H1 (cell line): ENCODE measurements at regions not wholly inside any gene's neighbourhood (a gene's known extent, or its start where the extent isn't known, plus 50 kb on each side); places are given as distances from the start of the nearest gene placed in this dataset.

Experiments
- POLR2A ChIP-seq, 2 experiments: IDR thresholded peaks; 1 replicate in 1 of 2; 2 replicates in 1 of 2; pipeline ENCODE4 v1.6.1; 2011; ENCODE audit warnings: low read depth in 2 of 2, low read length in 2 of 2, mild to moderate bottlenecking in 2 of 2; ENCODE audit errors: control extremely low read depth in 1 of 2
- TAF1 ChIP-seq: IDR thresholded peaks from 2 replicates; pipeline ENCODE4 v1.6.1; 2011; ENCODE audit warnings: mild to moderate bottlenecking, low read depth, low read length
- TEAD4 ChIP-seq: IDR thresholded peaks from 2 replicates; pipeline ENCODE4 v1.6.1; 2012; ENCODE audit warnings: low read depth, low read length, inconsistent platforms, mixed read lengths
- TF ChIP-seq, protein P1 (sequence below), 3 experiments: IDR thresholded peaks; 1 replicate in 2 of 3; 2 replicates in 1 of 3; pipeline versions ENCODE4 v1.5.1 to v1.6.1; 2011; ENCODE audit warnings: low read length in 3 of 3, mild to moderate bottlenecking in 3 of 3, inconsistent platforms in 2 of 3, low read depth in 1 of 3, moderate library complexity in 1 of 3; ENCODE audit not compliant: insufficient read depth in 1 of 3; ENCODE audit errors: control extremely low read depth in 1 of 3

DNA sequence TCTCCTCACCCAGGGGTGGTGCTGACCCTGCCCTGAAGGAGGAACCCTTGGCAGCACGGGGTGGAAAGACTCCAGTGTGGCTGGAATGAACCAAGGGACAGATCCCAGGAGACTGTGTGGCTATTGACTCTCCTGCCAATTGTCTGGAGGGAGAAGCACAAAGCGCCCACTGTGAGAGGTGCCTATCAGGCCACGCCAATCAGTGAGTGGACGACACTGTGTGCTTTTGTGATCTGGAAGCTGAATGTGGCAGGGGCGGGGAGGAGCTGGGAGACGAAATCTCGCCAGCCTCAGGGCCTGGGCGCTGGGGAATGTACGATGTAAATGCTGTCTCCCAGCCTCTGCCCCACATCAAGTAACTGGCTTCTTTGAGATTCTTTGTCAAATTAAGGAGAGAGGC, 167.1 kb downstream of the ZBTB18 start:
- TF ChIP-seq, protein P1, sequence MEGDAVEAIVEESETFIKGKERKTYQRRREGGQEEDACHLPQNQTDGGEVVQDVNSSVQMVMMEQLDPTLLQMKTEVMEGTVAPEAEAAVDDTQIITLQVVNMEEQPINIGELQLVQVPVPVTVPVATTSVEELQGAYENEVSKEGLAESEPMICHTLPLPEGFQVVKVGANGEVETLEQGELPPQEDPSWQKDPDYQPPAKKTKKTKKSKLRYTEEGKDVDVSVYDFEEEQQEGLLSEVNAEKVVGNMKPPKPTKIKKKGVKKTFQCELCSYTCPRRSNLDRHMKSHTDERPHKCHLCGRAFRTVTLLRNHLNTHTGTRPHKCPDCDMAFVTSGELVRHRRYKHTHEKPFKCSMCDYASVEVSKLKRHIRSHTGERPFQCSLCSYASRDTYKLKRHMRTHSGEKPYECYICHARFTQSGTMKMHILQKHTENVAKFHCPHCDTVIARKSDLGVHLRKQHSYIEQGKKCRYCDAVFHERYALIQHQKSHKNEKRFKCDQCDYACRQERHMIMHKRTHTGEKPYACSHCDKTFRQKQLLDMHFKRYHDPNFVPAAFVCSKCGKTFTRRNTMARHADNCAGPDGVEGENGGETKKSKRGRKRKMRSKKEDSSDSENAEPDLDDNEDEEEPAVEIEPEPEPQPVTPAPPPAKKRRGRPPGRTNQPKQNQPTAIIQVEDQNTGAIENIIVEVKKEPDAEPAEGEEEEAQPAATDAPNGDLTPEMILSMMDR (IDR thresholded peaks at IDR 0.05; ENCODE audit: control extremely low read depth in 1 of 3, insufficient read depth in 1 of 3, low read depth in 1 of 3, low read length in 3 of 3): no peak
- TF ChIP-seq TAF1 (no peak), POLR2A (IDR thresholded peaks at IDR 0.05; ENCODE audit: control extremely low read depth in 1 of 2, low read depth in 2 of 2, low read length in 2 of 2) (no peak), TEAD4 (no peak)
